Suppressor macrophage (primary cell): ENCODE measurements at regions not wholly inside any gene's neighbourhood (a gene's known extent, or its start where the extent isn't known, plus 50 kb on each side); places are given as distances from the start of the nearest gene placed in this dataset.

ENCODE experiments used
- DNase-seq, 4 experiments: peaks; one replicate each; pipeline ENCODE4 v3.0.0-alpha.2; 2020 to 2022

DNA sequence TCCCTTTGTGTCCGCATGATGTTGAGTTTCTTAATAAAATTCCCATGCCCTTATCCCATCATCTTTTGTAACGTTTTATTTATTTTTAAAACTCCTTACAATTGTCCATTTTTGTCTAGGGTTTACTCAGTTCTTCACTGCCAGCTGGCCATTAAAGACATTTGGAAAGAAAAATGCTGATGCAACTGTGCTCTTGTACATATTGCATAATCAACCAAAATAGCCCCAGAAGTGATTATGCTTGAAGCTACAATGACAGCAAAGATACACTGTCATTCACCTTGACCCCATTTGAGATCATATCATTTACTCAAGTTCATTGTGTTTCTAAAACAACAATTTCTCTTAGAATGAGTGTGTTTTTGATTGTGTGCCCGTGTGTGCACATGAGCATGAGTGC, 1074.6 kb upstream of the RBFOX1 start:
- no peak for DNase-seq

DNA sequence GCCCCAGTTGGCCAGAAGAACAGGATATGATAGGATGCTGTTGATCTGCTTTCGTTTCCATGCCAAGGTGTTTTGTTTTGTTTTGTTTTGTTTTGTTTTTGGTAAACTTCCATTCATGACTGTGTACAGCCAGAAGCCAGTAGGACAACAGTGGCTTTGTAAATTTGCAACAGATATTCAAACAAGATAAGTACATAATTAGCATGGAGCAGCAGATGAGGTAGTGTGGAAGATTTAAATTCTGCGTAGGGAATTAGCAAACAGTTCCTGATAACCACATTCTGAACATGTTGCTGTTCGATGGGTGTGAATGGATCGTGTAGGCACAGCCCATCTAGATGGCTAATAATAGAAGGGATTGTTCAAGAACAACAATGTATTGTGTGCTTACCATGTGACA, 1080.1 kb upstream of the RBFOX1 start:
- no peak for DNase-seq

DNA sequence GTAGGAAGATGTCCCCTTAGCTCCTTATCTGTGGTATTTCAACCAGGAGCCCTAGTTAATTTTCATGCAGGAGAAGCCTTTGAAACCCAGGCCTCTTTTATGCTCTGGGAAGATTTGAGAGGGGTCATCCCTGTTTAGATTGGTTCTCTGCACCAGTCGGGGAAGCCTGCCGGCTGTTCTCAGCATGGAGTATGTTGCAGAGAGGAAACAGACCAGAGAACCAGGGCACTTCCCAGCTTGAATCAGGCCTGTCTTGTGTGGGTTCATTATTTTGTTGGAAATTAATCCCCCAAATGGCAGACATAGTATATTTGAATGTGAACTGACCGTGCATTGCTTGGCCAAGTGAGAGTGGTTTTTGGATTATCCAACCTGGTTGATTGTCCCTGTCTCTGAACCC, 1082.1 kb upstream of the RBFOX1 start:
- no peak for DNase-seq

DNA sequence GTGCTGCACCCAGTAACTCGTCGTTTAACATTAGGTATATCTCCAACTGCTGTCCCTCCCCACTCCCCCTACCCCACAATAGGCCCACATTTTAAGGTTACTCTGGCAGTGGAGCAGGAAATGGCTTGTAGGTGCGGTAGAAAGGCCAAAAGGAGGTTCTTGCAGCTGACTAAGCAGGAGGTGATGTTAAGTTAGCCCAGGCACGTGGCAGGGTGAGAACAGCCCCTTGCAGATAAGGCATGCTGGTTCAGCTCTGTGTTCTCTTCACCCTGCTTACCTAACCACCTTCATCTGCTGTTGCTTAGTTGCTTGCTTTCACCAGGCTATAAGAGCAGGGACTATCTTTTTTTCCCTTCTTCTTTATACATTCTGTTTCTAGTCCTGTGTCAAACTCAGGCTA, 1082.8 kb upstream of the RBFOX1 start:
- DNase-seq, result no peak

DNA sequence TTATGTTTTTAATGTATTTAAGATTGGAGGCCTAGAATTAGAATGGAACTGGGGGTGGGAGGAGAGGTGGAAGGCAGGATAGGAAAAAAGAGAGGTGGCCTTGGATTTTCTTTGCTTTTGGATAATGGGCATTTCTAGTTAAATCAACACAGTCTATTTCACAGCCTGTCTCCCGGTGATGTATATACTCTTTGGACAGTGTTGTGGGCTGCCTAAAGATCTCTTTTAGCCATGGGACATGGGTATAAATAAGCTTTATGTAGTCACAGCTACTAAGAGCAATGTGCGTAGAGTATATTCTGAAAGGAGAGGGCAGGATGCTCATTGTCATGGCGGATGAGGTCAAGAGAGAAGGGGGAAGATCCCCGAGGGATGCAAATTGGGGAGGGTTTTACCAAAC, 1084.4 kb upstream of the RBFOX1 start:
- no peak for DNase-seq

DNA sequence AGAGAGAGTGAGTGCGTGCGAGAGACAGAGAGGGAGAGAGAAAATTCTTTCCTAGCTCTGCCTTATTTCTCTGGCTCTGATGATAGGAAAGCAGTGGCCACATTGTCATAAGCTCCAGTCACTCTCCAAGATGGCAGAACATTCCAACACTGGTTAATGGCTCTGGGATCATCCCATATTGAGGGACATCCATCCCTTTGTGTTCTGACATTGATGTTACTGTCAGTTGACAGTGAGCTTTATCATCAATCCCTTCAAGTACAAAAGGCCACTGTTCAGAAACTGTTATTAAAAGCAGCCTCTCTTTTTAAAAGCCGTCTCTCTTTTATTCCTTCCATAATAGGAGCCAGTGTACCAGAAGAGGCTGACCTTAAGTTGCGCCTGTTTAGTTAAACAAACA, 1084.9 kb upstream of the RBFOX1 start:
- DNase-seq, result no peak

DNA sequence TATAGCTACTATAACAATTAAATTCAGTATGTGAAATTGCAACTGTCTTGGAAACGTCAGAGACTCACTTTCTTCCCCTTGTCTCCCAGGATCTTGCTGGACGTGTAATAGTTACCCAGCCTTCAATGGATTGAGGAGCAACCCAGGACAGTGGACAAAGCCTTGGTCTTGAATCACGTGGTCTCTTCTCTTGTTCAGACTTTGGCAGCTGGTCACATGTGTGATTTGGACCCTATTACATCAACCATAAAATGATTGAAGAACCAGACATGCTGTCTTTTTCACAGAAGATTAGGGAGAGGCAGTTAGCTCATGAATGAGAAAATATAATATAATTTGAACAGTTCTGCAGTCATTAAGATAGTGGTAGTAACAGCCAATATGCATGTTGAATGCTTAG, 1085.5 kb upstream of the RBFOX1 start:
- no peak for DNase-seq

DNA sequence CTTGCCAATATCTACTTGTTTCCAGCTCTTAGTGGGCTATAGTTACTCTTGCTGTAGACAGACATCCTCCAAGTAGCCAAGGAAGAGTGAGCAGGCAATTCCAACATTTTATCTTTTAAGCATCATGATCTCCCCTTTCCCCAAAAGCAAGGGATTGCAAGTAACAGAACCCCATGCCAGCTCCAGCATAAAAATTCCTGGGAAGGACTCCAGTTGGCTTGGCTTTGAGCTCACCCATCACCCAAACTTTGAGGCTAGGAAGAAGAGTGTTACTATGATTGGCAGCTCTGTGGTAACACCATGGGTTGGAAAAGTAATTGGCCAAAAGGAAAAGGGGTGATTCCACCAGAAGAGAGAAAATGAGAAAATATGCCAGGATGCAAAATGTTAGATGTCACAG, 1086.4 kb upstream of the RBFOX1 start:
- no peak for DNase-seq

DNA sequence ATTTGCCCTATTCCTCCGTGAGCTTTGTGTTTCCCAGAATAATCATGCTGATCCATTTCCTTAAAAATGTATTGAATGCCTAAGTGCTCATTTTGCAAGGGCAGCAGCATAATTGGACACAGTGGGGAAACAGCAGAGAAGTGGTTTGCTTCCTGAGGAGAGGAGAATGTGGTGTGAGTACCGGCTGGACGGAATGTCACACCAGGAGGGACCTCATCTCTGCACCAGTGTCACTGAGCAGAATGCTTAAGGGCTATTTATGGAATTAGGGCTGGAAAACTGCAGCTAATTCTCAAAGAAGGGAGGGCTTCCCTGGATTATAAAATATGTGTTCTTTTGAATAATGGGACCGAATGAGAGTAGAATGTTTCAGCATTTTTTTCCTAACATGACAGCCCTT, 1100.6 kb upstream of the RBFOX1 start:
- DNase-seq, result no peak

DNA sequence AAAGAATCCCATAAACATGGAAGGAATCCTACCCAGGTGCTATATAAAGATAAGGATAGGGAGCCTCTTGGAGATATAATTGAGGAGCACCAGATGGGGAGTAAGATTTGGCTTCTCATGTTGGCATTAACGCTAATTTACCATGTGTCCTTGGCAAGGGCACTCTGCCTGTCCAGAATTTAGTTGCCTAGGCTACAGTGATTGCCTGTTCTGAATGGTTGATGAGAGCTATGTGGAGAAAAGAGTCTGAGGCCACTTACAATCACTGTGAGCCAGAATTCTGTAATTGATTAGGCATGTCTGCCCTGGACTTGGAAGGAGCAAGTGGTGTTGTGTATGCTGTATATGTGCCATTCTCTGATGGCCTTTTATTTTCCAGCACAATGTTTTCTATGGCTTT, 1101.2 kb upstream of the RBFOX1 start:
- no peak for DNase-seq

DNA sequence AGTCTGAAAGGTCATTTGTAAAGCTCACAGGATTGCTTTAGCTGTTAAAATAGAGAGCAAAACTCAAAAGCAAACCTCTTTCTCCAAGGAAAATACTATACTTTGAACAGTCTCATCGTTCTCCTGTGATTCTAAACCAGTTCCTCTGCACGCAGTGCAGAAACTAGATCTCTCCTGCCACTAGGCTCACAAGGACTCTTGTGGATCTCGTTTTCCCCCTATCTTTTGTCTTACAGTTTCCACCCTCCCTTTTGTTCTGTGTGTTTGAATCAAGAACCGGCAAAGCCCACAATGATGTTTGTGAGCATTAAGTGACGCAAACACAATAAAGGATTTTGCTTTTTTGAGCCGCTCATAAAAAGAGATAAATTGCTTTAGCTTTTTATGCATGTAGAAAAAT, 1103.5 kb upstream of the RBFOX1 start:
- no peak for DNase-seq

DNA sequence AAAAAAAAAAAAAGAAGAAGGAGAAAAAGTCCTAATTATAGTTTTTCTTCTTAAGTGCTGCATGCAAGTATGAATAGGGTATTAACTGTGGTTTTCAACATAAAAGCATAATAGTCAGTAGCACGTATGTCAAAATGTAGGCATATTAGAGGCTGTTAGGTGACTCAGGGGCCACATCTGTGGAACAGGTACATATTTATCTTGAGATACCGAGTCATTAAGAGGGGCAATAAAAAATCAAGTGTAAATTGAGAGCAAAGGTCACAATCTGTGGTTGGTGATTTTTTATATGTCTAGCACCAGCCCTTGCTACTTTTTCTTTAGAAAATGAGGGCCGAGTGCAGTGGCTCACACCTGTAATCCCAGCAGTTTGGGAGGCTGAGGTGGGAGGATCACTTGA, 1113.8 kb upstream of the RBFOX1 start:
- no peak for DNase-seq

DNA sequence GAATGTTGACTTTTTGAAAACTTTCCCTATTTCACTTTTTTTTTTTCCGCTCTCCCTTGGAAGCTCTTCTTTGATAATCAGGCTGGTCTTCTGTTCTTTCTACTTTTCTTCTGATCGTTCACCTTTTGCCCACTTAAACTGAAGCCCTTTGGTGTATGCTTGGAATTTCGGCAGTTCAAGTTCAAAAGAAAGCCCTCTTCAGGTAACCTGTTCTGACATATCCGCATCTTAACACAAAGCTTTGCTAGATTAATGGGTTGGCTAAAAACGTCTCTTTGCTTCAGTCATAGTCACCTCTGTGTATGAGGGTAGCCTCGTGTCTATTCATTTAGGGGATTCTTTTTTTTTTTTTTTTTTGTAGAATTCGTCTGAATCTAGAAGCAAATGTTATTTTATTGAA, 1115.8 kb upstream of the RBFOX1 start:
- DNase-seq, result no peak

DNA sequence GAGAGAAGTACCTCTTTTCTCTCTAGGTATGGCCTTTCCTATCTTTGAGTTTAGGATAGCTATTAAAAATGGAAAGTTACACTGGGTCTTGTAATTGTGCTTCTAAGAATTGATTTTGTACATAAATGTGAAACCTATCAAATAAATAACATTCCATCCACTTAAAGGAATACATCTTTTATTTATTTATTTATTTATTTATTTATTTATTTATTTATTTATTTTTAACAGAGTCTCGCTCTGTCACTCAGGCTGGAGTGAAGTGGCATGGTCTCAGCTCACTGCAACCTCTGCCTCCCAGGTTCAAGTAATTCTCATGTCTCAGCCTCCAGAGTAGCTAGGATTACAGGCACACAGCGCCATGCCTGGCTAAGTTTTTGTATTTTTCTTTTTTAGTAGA, 1114.0 kb upstream of the EEF2KMT start:
- DNase-seq, result no peak

DNA sequence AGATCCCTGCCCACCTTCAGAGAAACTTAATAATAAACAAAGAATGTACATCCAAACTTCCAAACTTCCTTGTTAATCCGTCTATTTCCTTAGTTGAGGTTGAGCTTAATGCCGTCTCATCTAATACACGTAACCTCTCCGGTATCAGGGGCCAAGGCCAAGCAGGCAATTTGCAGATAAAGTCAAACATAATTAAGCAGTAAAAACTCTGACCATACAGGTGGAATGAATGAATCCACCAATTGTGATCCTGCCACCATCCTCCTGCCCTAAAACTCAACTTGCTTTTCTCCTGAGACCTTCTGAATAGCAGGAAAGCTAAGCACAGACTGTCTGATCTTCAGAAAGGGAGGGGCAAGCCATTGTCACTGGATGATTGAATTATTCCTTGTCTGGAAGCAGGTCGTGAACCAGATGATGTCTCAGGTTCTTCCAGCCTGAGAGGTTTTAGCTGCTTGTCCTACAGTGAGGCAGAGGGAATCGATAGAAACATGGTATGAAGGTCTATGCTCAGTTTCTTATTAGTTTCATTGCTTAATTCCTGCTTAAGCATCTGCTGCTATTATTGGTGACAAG, 1111.8 kb upstream of the EEF2KMT start:
- DNase-seq, result no peak

DNA sequence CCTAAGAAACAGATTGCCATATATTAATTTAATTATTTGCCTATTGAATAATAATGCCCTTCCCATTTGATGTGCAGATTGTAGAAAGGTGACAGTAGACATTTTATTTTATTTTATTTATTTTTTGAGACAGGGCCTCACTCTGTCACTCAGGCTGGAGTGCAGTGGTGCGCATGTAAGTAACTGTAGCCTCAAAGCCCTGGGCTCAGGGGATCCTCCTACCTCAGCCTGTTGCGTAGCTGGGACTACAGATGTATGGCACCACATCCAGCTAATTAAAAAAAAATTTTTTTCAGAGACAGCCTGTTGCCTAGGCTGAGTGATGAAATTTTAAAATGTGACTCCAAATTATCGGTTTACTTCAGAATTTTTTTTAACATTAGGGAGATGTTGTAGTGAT, 1110.0 kb upstream of the EEF2KMT start:
- no peak for DNase-seq

DNA sequence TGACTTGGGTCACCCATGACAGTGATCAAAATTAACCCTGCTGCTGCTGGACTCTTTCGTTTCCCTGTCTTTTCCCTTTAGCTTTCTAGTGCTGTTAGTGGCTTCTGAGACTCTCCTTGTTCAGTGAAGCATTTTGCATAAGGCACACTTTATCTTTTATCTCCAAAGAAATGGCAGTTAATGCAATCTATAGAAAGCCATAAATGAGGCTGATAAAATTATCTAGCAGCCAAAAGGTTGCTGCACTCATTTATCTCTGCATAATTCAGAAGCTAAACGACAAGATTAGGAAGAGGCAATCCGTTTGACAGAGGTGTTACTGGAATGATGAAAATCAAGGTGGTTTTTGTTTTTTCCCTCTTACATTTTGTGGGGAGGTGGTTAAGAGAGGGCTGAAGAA, 1109.5 kb upstream of the EEF2KMT start:
- no peak for DNase-seq

DNA sequence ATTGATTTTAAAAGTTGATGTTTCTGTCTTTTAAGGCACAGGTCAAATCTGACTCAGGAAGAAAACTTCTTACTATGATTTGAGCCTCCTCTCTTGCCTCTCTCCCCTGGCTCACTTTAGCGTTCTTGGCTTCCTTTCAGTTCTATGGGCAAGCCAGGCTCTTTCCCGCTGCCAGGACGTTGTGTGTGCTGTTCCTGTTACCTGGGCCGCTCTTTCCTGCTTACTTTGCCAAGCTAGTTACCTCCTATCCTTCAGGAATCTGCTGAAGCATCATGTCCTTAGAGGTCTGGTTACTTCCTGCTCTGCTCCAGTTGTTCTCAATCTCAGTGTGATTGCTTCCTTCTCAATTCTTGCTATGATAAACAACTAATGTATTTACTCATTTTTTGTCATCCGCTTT, 1108.5 kb upstream of the EEF2KMT start:
- no peak for DNase-seq

DNA sequence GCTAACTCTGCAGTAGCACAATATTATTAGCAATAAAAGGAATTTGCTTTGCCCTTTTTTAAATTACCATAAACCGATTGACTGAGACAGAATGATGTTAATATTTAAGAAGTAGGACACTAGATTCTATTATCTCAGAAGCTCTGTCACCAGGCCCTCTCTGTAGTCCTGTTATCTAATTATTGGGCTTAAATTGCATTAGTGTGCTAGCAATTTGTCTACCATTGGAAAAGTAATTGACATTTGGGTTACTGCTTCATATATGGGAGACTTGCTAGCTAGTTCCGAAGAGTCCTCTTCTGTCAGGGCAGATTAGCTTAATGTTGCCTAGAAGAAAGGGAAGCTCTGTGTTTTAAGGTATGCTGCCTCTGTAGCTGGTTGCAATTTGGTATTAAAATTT, 1107.3 kb upstream of the EEF2KMT start:
- no peak for DNase-seq

DNA sequence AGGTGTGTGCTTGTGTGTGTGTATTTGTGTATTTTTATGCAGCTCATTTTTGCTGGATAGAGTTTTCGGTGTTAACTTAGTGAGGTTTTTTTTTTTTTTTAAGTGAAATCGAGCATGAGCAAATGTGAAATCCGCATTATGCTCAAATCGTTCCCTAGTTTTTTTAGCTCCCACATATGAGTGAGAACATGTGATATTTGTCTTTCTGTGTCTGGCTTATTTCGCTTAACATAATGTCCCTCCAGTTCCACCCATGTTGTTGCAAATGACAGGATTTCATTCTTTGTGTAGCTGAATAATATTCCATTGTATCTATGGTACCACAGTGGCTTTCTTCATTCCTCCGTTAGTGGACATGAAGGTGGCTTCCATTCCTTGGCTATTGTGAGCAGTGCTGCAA, 1103.3 kb upstream of the EEF2KMT start:
- no peak for DNase-seq

DNA sequence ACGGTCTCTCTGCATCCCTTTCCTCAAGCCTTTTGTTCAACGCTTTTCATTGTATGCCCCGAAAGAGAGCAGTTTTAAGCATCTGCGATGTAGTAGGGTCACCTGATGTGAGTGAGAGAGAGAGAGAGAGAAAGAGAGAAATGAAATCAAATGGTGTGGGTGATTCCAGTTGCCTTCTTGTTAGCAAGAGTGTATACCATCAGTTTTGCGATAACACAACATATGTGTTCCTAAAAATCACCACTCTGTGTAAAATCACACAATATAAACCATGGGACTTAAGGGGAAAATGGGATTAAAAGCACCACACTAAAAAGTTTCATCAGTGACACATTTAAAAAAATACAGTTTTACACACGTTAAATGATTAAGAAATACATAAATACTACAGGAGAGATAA, 1102.7 kb upstream of the EEF2KMT start:
- no peak for DNase-seq

DNA sequence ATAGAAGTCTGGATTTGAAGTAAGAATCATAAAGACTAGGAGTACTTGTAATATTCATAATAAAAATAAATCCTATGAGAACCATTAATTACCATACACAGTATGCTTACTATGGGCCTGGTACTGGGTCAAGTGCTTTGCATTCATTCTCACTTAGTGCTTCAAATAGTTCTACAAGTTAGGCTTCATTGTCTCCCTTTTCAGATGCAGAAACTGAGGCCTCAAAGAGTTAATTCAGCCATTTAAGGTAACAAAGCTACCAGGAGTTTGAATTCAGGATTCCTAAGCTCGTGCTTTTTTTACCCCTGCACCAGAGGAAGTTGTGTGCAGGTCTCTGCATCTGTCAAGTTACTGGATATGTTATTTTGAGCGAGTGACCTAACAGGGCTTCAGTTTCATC, 1098.4 kb upstream of the EEF2KMT start:
- DNase-seq, result no peak

DNA sequence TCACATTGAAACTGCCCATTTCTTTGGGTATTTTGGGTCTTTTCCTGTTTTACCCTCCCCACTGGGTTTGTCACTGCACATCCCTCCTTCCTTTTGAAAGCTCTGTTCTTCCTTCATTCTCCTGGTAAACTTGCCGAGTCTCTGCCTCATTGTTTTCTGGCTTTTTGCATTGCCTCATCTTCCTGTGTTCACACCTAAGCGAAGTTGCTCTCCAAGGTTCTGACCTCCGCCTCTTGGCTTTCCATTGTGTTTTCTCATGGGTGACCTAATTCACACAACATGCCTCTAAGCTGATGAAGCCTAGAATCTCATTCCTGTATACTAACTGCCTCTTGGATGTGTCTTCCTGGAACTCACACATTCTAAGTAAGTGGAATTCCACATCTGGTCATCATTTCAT, 1096.1 kb upstream of the EEF2KMT start:
- DNase-seq, result no peak

DNA sequence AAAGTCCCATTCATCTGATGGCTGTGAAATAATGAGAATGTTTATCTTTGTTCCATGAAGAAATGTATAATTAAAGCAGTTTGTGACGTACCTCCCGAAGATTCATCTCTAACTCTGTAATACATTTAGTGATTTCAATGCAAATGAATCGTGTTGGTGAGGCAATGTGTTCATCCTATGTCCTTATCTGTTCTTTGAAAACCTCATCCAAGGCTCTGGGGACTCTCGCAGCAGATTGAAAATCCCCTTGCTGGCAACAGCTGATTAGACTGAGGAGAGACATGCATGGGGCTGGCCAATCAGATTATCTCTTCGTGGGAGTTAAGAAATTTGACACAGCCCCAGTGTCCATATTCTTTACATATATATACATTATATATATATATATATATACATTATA, 1095.4 kb upstream of the EEF2KMT start:
- DNase-seq, result no peak

DNA sequence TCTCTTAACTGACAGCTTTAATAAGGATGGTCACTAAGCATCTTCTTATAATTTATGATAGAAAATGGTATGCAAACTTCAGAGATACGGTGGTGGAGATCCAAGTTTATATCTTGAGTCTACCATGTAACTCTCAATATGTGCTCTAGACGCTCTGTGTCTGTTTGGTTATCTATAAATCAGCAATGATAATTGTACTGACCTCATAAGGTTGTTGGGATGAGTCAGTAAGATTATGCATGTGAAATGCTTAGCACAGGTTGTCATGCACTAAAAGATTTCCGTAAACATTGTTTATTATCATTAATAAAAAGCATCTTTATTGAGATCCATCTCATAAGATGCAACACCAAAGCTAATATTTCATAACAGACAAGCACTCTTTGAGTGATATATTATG, 1094.9 kb upstream of the EEF2KMT start:
- DNase-seq, result no peak

DNA sequence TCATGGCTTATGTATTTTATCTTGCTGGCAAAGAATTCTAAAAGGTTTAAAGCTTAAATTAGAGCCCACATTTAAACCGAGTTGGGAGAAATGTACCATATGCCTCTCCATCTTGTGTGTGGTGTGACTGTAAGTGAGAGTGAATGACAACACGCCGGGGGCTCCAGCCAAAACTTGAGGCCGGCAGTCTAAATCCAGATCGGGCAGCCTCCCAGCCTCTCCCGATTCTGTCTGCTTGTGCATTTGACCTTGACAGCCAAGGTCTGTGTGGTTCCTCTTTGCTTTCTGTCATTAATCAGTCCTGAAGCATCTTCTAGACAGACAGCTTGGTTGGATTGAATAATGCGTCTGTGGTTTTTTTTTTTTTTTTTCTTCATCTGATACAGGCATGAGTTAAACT, 1093.2 kb upstream of the EEF2KMT start:
- DNase-seq, result no peak
